AG08395 (cell line): ENCODE measurements at regions not wholly inside any gene's neighbourhood (a gene's known extent, or its start where the extent isn't known, plus 50 kb on each side); places are given as distances from the start of the nearest gene placed in this dataset.
"Not testable (repeated sequence)": the region's sequence is repeated elsewhere in the genome, so short reads cannot be mapped to it uniquely, and the experiment has no call there.

Experiments used
- DNase-seq: peaks from one replicate; pipeline ENCODE4 v3.0.0; 2012; ENCODE audit warnings: mixed read lengths, low spot score

GRCh38 chr14:104481323-104481722 lies 98.2 kb upstream of the C14orf180 start:
- DNase-seq, result no peak

- not testable (repeated sequence) for DNase-seq
Observed at GRCh38 chr14:104482017-104482416, 97.5 kb upstream of the C14orf180 start.

- no peak for DNase-seq
Observed at GRCh38 chr14:104486222-104486923, 93.2 kb upstream of the C14orf180 start.

- DNase-seq, result no peak
Observed at GRCh38 chr14:104494483-104494882, 85.1 kb upstream of the C14orf180 start.

GRCh38 chr14:104496095-104496494 lies 83.5 kb upstream of the C14orf180 start:
- no peak for DNase-seq

- DNase-seq, result no peak
Observed at GRCh38 chr14:104499784-104500760, 79.5 kb upstream of the C14orf180 start.

GRCh38 chr14:104502060-104502459 lies 77.5 kb upstream of the C14orf180 start:
- no peak for DNase-seq

- no peak for DNase-seq
Observed at GRCh38 chr14:104503691-104504090, 75.9 kb upstream of the C14orf180 start.

GRCh38 chr14:104504172-104504735 lies 75.3 kb upstream of the C14orf180 start:
- DNase-seq, result no peak

- no peak for DNase-seq
Observed at GRCh38 chr14:104505085-104506074, 74.2 kb upstream of the C14orf180 start.

GRCh38 chr14:104506461-104507253 lies 72.9 kb upstream of the C14orf180 start:
- no peak for DNase-seq

GRCh38 chr14:104507443-104507842 lies 72.1 kb upstream of the C14orf180 start:
- DNase-seq, result no peak

GRCh38 chr14:104509673-104510072 lies 69.9 kb upstream of the C14orf180 start:
- no peak for DNase-seq

GRCh38 chr14:104510216-104510615 lies 69.3 kb upstream of the C14orf180 start:
- DNase-seq, result no peak

GRCh38 chr14:104510794-104511611 lies 68.6 kb upstream of the C14orf180 start:
- no peak for DNase-seq

- DNase-seq, result no peak
Observed at GRCh38 chr14:104512061-104512460, 67.5 kb upstream of the C14orf180 start.

- DNase-seq, result no peak
Observed at GRCh38 chr14:104512771-104513640, 66.6 kb upstream of the C14orf180 start.

GRCh38 chr14:104513641-104514046 lies 65.9 kb upstream of the C14orf180 start:
- no peak for DNase-seq
